Stimulated activated CD8-positive, alpha-beta memory T cell treated with anti-CD3 and anti-CD28 coated beads, Interleukin-7, amount 100 ng/mL, for 24 hours (primary cell): ENCODE measurements at regions not wholly inside any gene's neighbourhood (a gene's known extent, or its start where the extent isn't known, plus 50 kb on each side); places are given as distances from the start of the nearest gene placed in this dataset.
"Not testable (repeated sequence)": the region's sequence is repeated elsewhere in the genome, so short reads cannot be mapped to it uniquely, and the experiment has no call there.

Source experiments
- DNase-seq: peaks from one replicate; pipeline ENCODE4 v3.0.0-alpha.2; 2020; ENCODE audit warnings: low read depth

DNA sequence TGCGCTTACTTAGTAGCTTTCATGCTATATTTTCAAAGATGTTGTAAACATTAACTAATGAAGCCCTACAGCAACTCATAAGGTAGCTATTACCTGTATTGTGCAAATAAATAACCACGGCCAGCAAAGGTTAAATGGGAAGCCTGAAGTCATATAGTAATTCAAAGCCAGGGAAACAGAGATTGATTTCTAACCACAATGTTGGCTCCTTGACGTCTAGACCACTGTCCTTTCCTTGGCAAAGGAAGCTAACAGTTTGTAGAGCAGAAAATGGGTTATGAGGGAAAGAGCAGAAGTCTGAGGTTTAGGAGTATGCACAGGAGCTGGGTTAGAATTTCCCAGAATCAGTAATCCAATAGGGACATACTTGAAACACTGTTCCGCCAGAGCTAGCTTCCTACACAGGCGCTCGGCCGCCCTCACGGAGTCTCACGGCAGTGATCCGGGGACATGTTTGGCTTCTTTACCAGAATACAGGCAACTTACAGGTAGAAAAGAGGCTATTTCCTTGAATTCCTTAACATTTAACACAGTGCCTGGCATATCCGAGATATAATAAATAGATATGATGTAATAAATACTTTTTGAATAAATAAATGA is 298.8 kb upstream of the LYPLAL1 start:
- no peak for DNase-seq

GRCh38 chr1:218878369-218878768 is 295.3 kb upstream of the LYPLAL1 start:
- no peak for DNase-seq

DNA sequence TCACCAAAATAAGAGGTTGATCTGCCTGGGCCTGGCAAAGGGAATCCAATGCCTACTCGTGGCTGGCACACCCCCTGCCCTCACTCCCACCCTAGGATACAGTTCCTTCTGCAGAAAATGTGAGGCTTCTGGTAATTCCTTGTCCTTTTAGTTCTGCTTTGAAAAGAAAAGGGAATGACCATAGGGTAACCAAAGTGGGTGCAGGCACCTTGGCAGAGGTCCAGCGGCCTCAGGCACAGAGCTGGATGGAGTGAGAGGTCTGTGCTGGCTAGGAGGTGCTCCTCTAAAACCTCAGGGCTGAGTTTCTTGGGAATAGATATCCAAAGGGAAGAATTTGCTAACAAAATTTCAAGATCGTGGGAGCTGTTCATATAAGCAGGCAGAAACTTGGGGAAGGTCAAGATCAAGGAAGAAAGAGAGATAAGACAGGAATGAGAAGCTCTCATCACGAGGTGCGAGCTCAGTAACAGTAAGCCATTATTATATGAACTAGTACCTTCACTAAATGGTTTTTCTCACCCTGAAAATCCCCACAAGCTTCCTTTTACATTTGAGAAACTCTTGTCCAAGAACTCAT is 293.1 kb upstream of the LYPLAL1 start:
- no peak for DNase-seq

DNA sequence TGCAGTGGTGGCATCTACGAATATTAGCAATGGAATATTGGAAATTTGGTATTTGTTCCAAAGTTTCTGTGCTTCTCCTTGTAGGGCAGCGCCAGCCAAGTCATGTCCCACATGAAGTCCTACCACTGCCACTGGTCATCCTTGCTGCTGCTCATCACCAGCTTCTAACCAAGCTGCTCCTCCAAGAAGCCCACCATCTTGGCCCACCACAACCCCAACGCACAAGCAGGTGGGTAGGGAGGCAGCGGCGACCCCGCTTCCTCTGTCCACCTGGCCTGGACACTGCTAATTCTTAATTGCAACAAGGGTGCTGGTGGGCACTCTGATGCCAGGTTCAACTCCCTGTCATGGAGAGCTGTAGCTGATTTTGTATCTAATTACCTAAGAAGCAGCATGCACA is 291.2 kb upstream of the LYPLAL1 start:
- no peak for DNase-seq

DNA sequence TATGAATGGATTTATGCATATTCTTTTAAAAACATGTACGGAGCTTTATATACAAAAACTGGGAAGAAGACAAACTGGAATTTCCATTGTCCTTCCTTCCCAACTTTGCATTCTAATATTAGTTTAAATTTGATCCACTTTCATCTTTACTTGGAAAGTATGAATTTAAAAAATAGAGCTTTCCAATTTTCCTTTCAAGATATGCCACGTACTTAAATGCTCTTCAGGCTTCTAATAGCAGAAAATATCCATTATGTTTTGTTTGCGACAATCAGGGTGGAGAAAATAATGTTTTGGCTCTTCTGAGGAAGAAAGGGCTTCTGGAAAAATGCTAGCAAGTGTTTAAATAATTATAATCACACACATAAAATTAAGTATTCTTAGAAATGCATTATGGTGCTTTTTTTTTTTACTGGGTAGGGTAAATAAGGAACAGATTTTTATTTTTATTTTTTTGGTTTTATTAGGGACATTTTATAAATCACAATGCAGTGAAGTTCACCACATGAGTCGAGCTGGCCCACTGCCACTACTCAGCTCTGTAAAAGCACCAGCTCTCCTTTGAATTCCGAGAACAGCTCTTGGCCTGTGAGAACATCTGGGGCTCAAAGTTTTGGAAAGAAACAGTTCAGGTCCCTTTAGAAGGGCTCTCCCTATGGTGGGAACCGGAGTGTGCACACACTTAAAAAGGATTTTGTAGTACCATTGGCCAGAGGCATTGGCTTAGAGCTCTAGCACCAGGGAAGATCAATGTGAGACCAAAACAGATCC is 287.4 kb upstream of the LYPLAL1 start:
- DNase-seq = no peak

- DNase-seq = no peak
These were observed 286.3 kb upstream of the LYPLAL1 start for GRCh38 chr1:218887141-218887925.

DNA sequence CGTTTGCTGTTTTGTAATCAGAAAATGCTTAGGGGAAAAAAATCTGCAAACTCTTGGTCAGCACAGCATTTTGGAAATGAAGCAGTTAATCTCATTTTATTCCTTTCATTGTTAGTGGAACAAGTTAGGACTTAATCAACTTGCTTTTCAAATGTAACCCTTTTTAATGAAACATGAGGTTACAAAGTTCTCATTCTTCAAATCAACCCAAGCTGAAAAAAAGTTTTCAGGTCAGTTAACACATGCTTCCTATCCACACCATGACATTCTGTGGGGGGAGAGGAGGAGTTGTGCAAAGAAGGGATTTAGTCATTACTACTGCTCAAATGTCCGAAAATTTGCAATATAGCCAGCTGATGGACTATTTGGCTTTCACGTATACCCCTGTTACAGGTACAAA is 283.2 kb upstream of the LYPLAL1 start:
- DNase-seq = no peak

GRCh38 chr1:218891577-218891976 is 282.1 kb upstream of the LYPLAL1 start:
- DNase-seq = no peak

DNA sequence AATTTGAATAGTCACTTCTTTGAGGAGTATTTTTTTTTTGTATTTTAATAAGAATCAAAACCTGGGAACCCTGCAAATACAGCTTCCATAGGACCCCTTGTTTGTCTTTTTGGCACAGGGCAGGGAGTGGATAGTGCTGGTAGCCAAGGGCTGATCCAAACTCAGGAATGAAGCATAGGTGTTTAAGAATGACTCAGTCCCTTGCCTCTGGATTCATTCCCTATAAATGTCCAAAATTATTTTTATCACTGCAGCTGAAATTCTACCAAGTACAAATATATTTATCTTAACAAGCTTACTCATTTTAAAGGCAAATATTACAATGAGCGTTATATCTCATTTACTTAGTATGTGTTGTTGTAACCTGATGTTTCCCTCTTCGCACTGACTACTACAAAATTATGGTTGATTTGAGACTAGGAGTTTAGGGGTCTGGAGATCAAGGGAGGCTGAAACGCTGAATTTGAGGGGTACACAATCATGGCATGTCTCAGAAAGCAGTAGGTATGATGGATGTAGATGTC is 278.6 kb upstream of the LYPLAL1 start:
- no peak for DNase-seq

DNA sequence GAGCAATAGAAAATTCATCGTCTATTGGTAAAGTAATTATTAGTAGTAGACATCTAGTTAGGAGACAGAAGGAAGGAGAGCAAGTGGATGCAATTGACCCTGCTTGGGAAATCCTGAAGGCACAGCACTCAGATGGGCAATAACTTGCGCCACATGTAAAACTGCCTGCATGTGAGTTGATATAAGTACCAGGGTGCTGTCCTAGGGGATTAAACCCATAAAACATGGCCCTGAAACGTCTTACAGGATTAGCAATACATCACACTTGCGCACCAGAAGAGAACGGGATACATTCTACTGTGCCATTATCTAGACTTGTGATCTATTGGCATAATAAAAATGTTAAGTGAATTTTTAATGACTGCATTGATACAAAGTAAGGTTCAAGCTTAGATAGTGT is 277.5 kb upstream of the LYPLAL1 start:
- DNase-seq = no peak

- no peak for DNase-seq
These were observed 274.8 kb upstream of the LYPLAL1 start for GRCh38 chr1:218898921-218899320.

DNA sequence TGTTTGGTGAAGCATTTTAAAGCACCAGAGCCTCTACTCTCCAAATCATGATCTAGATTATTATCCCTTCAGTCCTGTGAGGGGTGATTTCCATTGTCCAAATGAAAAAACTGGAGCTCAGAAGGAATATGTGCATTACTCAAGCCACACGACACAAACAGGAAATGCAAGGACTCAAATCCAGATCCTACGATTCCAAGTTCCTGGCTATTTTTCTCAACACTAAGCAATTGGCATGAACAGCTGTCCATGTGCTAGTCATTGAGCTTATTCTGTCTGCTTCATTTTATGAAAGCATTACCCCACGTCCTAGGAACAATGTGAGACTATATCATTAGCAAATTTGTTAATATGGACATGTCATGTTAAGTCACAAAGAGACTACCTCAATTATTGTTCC is 273.1 kb upstream of the LYPLAL1 start:
- DNase-seq = no peak

DNA sequence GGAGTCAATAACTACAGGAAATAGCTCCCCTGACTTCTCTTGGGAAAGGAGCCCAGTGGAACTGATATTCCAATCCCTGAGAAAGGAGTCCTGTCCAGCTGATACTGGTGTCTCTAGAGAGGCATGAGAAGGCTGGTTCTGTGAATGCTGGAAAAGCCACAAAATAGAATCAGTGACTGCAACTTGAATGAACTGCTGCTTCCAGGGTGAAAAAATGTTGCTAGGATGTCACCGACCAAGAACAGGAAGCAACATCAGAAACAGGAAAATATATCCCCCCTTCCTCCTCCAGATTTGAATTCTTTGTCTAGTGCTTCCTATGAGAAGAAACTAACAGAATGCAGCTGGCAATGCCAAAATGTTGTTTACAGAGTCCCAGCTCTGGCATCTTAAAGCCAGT is 269.3 kb upstream of the LYPLAL1 start:
- no peak for DNase-seq

GRCh38 chr1:218916720-218917119 is 257.0 kb upstream of the LYPLAL1 start:
- DNase-seq = no peak

DNA sequence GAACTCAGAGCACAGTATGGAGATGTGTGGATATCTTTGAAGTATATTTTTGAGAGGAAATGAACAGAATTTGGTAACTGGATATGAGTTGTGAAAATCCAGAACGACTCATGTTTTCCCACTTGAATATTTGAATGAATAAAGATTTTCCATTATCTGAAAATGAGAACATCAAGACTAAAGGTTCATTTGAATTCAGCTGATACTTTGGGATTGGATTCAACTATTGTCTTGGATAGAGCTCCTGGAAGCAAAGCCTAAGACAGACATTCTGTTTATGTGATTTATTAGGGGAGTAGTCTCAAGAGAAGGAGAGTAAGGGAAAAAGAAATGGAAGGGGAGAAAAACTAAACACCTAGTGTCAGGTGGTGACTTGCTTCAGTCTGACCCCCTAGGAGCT is 256.0 kb upstream of the LYPLAL1 start:
- DNase-seq = no peak

- DNase-seq = no peak
These were observed 247.9 kb upstream of the LYPLAL1 start for GRCh38 chr1:218925777-218926176.

GRCh38 chr1:218926631-218927030 is 247.0 kb upstream of the LYPLAL1 start:
- DNase-seq = no peak

- no peak for DNase-seq
These were observed 243.7 kb upstream of the LYPLAL1 start for GRCh38 chr1:218930000-218930399.

DNA sequence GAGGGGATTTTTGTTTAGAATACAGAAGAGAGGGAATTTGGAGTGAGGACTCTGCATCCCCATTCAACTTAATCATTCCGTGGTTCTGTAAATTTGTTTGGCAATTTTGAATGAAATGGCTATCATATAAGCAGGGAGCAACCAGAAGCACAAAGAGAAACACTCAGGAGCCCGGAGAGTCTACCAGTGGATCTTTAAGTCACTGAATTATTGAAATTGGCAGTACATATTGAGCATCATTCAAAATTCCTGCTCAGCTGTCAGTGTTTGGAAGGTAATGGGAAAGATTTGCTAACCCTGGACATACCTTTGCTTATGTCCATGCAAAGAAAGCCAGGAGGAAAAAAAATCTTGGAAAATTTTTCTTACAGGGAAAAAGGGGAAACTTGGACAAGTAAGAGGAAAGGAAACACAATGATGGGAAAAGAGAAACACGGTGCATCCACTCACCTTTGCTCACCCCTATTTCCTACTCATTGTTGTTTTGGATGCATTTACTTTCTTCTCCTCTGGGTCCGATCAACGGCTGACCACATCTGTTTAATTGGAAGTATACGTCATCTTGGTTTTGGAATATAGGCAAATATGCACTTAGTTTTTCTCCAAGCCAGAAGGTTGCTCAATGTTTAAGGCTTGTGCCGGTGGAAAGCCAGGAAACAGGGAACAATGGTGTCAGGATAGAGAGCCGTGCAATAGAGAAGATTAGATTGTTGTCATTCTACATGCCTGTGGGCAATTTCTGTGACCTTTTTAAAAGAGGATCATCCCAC is 243.0 kb upstream of the LYPLAL1 start:
- no peak for DNase-seq

GRCh38 chr1:218931324-218931723 is 242.4 kb upstream of the LYPLAL1 start:
- no peak for DNase-seq

- no peak for DNase-seq
These were observed 240.2 kb upstream of the LYPLAL1 start for GRCh38 chr1:218933513-218933912.

GRCh38 chr1:218935408-218935807 is 238.3 kb upstream of the LYPLAL1 start:
- DNase-seq = not testable (repeated sequence)
